Small intestine (tissue), 7 donors: ENCODE measurements at regions not wholly inside any gene's neighbourhood (a gene's known extent, or its start where the extent isn't known, plus 50 kb on each side); places are given as distances from the start of the nearest gene placed in this dataset.

ENCODE experiments used
- DNase-seq, 2 donors: peaks; one replicate each; pipeline versions ENCODE4 v3.0.0 to v3.0.0-alpha.2; 2013
- FAIRE-seq: peaks from 2 replicates; lab custom pipeline; 2012; peaks lifted over from hg19 to GRCh38; lab: Jason Lieb, UNC
- H3K27ac ChIP-seq, 3 donors: one replicate each; pipeline ENCODE4 v1.5.1; 2013; ENCODE audit warnings: low read length in 2 of 3, mild to moderate bottlenecking in 2 of 3, control low read depth in 1 of 3, inconsistent platforms in 1 of 3, low read depth in 1 of 3, moderate library complexity in 1 of 3
- H3K27me3 ChIP-seq, 3 donors: one replicate each; pipeline ENCODE4 v1.6.1; 2013; ENCODE audit warnings: low read length in 3 of 3, inconsistent platforms in 1 of 3; ENCODE audit not compliant: control insufficient read depth in 3 of 3, insufficient read depth in 3 of 3
- H3K36me3 ChIP-seq, 3 donors: one replicate each; pipeline ENCODE4 v1.6.1; 2013; ENCODE audit warnings: low read length in 3 of 3, inconsistent platforms in 1 of 3, low read depth in 1 of 3, mild to moderate bottlenecking in 1 of 3, moderate library complexity in 1 of 3; ENCODE audit not compliant: control insufficient read depth in 3 of 3, insufficient read depth in 2 of 3
- H3K4me1 ChIP-seq, 3 donors: one replicate each; pipeline ENCODE4 v1.6.1; 2013; ENCODE audit warnings: low read length in 2 of 3, inconsistent platforms in 1 of 3, low read depth in 1 of 3, mild to moderate bottlenecking in 1 of 3, moderate library complexity in 1 of 3; ENCODE audit not compliant: control insufficient read depth in 3 of 3, insufficient read depth in 2 of 3
- H3K4me3 ChIP-seq, 3 donors: one replicate each; pipeline ENCODE4 v1.5.1; 2013; ENCODE audit warnings: low read length in 3 of 3, control low read depth in 1 of 3, inconsistent platforms in 1 of 3, low read depth in 1 of 3, mild to moderate bottlenecking in 1 of 3, moderate library complexity in 1 of 3
- H3K9me3 ChIP-seq, 2 donors: one replicate each; pipeline ENCODE4 v1.6.1; 2013; ENCODE audit warnings: low read depth in 1 of 2, low read length in 1 of 2; ENCODE audit not compliant: control insufficient read depth in 2 of 2, insufficient read depth in 1 of 2
- WGBS, 3 donors: extraction: QIAGEN DNeasy Blood & Tissue Kit; methylation state at CpG; one replicate each; pipeline ENCODE4 v1.1.7; 2013; 5-methylcytosine and 5-hydroxymethylcytosine counted together
- donor health status: healthy with polysubstance abuse.
- donor health status: control.
- donor health status: control.
- donor health status: Bipolar disorder and iron deficiency.
- donor health status: healthy.

- no peak for FAIRE-seq
- H3K4me1 ChIP-seq, result no peaks in the 10 kb centered on the region
- no peaks in the 10 kb centered on the region for H3K36me3 ChIP-seq
- H3K27ac ChIP-seq, result no peak overlapping the region
- no peaks in the 10 kb centered on the region for H3K9me3 ChIP-seq
- no peak overlapping the region for H3K4me3 ChIP-seq
- no peak for DNase-seq
- H3K27me3 ChIP-seq, result no peaks in the 10 kb centered on the region
Measured at GRCh38 chr4:96606451-96606850, 766.6 kb downstream of the PDHA2 start.

- peaks cover 0 to 9% (median 0%) of the 10 kb centered on the region in 3 donors for H3K27me3 ChIP-seq
- H3K36me3 ChIP-seq, result no peaks in the 10 kb centered on the region
- DNase-seq, result no peak
- no peak overlapping the region for H3K4me3 ChIP-seq
- H3K4me1 ChIP-seq, result no peaks in the 10 kb centered on the region
- no peak overlapping the region for H3K27ac ChIP-seq
- H3K9me3 ChIP-seq, result no peaks in the 10 kb centered on the region
- WGBS, 3 donors, result 82 to 91% (median 84%) methylated on average over 3 of the region's 3 CpGs
- FAIRE-seq, result no peak
Measured at GRCh38 chr4:96626023-96626422, 786.1 kb downstream of the PDHA2 start.

- Histone ChIP-seq H3K36me3 (no peaks in the 10 kb centered on the region), H3K27me3 (peaks cover 0 to 27% (median 0%) of the 10 kb centered on the region in 3 donors), H3K4me3 (no peak overlapping the region), H3K9me3 (no peaks in the 10 kb centered on the region), H3K27ac (no peak overlapping the region), H3K4me1 (no peaks in the 10 kb centered on the region)
- FAIRE-seq, result no peak
- DNase-seq, result no peak
- WGBS, 3 donors, result 77 to 83% (median 81%) methylated on average over 2 of the region's 2 CpGs
Measured at GRCh38 chr4:96630839-96631238, 790.9 kb downstream of the PDHA2 start.

GRCh38 chr4:96637971-96638412 is 798.1 kb downstream of the PDHA2 start:
- no peak overlapping the region for H3K27ac ChIP-seq
- H3K4me1 ChIP-seq, result peaks cover 0 to 9% (median 0%) of the 10 kb centered on the region in 3 donors
- H3K4me3 ChIP-seq, result no peak overlapping the region
- no peaks in the 10 kb centered on the region for H3K36me3 ChIP-seq
- H3K9me3 ChIP-seq, result no peaks in the 10 kb centered on the region
- peaks cover 0 to 24% (median 0%) of the 10 kb centered on the region in 3 donors for H3K27me3 ChIP-seq
- DNase-seq (peak; percentile 46 to 63), FAIRE-seq (no peak)
- 8 to 47% (median 25%) methylated on average over 1 of the region's 1 CpG for WGBS, 3 donors

- no peaks in the 10 kb centered on the region for H3K36me3 ChIP-seq
- no peak overlapping the region for H3K27ac ChIP-seq
- peaks cover 0 to 16% (median 0%) of the 10 kb centered on the region in 3 donors for H3K27me3 ChIP-seq
- DNase-seq, result no peak
- H3K4me1 ChIP-seq, result peaks cover 0 to 9% (median 0%) of the 10 kb centered on the region in 3 donors
- H3K9me3 ChIP-seq, result no peaks in the 10 kb centered on the region
- H3K4me3 ChIP-seq, result no peak overlapping the region
- FAIRE-seq, result no peak
Measured at GRCh38 chr4:96639932-96640331, 800.0 kb downstream of the PDHA2 start.

- WGBS, 3 donors, result 29 to 51% (median 31%) methylated on average over 2 of the region's 2 CpGs
- peaks cover 0 to 4% (median 0%) of the 10 kb centered on the region in 3 donors for H3K27me3 ChIP-seq
- no peak overlapping the region for H3K4me3 ChIP-seq
- H3K27ac ChIP-seq, result no peak overlapping the region
- no peaks in the 10 kb centered on the region for H3K36me3 ChIP-seq
- peaks cover 0 to 9% (median 0%) of the 10 kb centered on the region in 3 donors for H3K4me1 ChIP-seq
- no peaks in the 10 kb centered on the region for H3K9me3 ChIP-seq
- DNase-seq, result peak in 1 of 2 donors; percentile 2
- no peak for FAIRE-seq
Measured at GRCh38 chr4:96642490-96642889, 802.6 kb downstream of the PDHA2 start.

GRCh38 chr4:96646146-96646545 is 806.3 kb downstream of the PDHA2 start:
- peaks cover 0 to 4% (median 0%) of the 10 kb centered on the region in 3 donors for H3K27me3 ChIP-seq
- no peak overlapping the region for H3K27ac ChIP-seq
- FAIRE-seq (no peak), DNase-seq (no peak)
- 72 to 81% (median 77%) methylated on average over 1 of the region's 1 CpG for WGBS, 3 donors
- H3K9me3 ChIP-seq, result no peaks in the 10 kb centered on the region
- H3K36me3 ChIP-seq, result no peaks in the 10 kb centered on the region
- no peak overlapping the region for H3K4me3 ChIP-seq
- peaks cover 0 to 5% (median 0%) of the 10 kb centered on the region in 3 donors for H3K4me1 ChIP-seq

GRCh38 chr4:96649536-96649935 is 809.6 kb downstream of the PDHA2 start:
- Histone ChIP-seq H3K4me3 (no peak overlapping the region), H3K27ac (no peak overlapping the region), H3K4me1 (peaks cover 0 to 5% (median 0%) of the 10 kb centered on the region in 3 donors), H3K9me3 (peaks cover 0 to 14% of the 10 kb centered on the region in 2 donors), H3K27me3 (peaks cover 0 to 3% (median 0%) of the 10 kb centered on the region in 3 donors), H3K36me3 (no peaks in the 10 kb centered on the region)
- DNase-seq, result no peak
- FAIRE-seq, result no peak
- WGBS, 3 donors, result 19 to 50% (median 33%) methylated on average over 1 of the region's 1 CpG

- Histone ChIP-seq H3K27me3 (peaks cover 0 to 3% (median 0%) of the 10 kb centered on the region in 3 donors), H3K4me1 (peaks cover 0 to 5% (median 0%) of the 10 kb centered on the region in 3 donors), H3K36me3 (no peaks in the 10 kb centered on the region), H3K27ac (no peak overlapping the region), H3K4me3 (no peak overlapping the region), H3K9me3 (peaks cover 0 to 14% of the 10 kb centered on the region in 2 donors)
- no peak for FAIRE-seq
- no peak for DNase-seq
- WGBS, 3 donors, result 47 to 85% (median 54%) methylated on average over 1 of the region's 1 CpG
Measured at GRCh38 chr4:96652158-96652557, 812.3 kb downstream of the PDHA2 start.
